ENCODE measurements at regions not wholly inside any gene's neighbourhood (a gene's known extent, or its start where the extent isn't known, plus 50 kb on each side); places are given as distances from the start of the nearest gene placed in this dataset.

DNA sequence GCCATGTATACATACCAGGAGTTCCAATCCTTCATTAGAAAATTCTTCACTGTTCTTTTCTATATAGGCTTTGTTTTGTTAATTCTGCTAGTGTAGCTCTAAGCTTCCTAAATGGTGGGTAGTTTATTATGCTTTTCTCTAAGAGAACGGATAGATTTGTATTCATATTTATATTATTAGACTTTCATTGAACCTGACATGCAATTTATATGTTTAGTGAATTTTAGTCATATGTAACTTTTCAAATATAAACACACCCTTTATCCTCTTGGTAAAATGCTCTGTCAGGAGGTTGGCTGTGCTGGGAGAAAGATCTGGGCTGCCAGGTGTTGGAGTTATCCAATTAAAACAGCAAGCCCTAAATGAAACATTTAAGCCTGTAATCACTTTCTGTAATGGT lies 369.7 kb upstream of the RGS18 start:
- TF ChIP-seq, protein P1, sequence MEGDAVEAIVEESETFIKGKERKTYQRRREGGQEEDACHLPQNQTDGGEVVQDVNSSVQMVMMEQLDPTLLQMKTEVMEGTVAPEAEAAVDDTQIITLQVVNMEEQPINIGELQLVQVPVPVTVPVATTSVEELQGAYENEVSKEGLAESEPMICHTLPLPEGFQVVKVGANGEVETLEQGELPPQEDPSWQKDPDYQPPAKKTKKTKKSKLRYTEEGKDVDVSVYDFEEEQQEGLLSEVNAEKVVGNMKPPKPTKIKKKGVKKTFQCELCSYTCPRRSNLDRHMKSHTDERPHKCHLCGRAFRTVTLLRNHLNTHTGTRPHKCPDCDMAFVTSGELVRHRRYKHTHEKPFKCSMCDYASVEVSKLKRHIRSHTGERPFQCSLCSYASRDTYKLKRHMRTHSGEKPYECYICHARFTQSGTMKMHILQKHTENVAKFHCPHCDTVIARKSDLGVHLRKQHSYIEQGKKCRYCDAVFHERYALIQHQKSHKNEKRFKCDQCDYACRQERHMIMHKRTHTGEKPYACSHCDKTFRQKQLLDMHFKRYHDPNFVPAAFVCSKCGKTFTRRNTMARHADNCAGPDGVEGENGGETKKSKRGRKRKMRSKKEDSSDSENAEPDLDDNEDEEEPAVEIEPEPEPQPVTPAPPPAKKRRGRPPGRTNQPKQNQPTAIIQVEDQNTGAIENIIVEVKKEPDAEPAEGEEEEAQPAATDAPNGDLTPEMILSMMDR (conservative IDR thresholded peaks at IDR 0.05 in 1 of 2, IDR thresholded peaks at IDR 0.05 in 1 of 2; ENCODE audit: low read depth in 1 of 2, low read length in 2 of 2): no peak
- no peak for TF ChIP-seq EZH2 (IDR thresholded peaks at IDR 0.05; ENCODE audit: low read length, missing control alignments)

Data from fibroblast of lung (primary cell).